Fibroblast of gingiva (primary cell): ENCODE measurements at regions not wholly inside any gene's neighbourhood (a gene's known extent, or its start where the extent isn't known, plus 50 kb on each side); places are given as distances from the start of the nearest gene placed in this dataset.
"Not testable (repeated sequence)": the region's sequence is repeated elsewhere in the genome, so short reads cannot be mapped to it uniquely, and the experiment has no call there.

ENCODE experiments used
- DNase-seq: peaks from one replicate; pipeline ENCODE4 v3.0.0-alpha.2; 2011; ENCODE audit warnings: low read depth

DNA sequence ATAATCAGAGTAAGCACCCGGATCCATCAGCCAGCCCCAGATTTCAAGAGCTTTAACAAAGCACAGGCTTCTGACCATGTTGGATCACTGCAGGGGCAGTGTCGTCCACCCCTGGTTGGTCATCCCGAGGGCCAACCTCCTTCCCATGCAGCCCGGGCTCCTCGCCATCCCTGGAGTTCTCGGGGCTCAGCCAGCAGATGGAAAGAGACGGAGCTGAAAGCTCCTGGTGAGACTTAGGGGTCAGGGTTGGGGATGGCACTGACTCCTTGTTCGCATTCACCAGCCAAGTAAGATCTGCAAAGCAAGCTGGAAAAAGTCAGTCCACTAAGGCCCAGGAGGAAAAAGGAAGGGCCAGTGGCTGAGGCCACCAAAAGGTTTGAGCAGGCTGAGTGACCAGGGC is 888.9 kb downstream of the BRD1 start:
- no peak for DNase-seq

DNA sequence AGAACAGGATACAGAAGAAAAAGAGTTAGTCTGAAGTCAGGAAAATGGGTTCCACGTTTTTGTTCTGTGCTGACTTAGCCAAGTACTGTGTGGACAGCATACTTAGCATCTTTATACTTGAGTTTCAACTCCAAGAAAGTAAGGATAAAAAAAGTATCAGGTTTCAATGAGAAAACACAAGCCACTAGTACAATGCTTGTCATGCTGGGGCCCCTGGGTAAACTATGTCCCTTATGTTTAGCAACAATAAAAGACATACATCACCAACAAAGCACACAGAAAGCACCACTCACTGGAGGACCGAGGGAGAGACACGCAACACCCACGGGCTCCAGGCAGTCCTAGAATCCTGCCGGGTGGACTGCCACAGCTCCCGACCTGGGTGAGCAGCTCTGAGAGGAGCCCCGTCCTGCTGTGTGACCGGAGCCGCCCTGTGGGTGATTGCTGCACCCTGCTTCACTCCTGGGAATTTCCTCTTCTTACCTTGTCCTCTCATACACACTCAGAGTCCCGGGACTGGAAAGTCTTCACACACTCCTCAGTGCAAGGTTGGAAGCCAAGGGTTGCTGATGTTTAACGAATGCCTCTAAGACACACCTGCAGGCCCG is 890.5 kb downstream of the BRD1 start:
- DNase-seq = no peak

DNA sequence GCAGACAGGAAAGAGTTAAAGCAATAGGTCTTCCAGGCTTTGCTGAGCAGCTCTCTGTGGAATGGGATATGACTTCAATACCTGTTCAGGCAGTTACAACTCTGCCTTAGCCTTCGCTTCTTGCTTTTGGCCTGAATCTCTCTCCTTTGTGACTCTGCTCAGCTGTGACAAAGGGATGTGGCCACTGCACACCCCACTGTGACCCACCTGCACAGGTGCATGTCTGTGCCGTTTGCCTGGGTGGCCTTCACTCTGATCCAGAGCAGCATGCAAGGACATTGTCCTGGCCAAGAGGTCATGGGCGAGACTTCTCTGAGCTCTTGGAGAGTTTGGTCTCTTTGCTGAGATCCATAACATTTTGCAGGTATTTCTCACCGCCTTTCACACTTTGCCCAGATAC is 891.3 kb downstream of the BRD1 start:
- DNase-seq = no peak

DNA sequence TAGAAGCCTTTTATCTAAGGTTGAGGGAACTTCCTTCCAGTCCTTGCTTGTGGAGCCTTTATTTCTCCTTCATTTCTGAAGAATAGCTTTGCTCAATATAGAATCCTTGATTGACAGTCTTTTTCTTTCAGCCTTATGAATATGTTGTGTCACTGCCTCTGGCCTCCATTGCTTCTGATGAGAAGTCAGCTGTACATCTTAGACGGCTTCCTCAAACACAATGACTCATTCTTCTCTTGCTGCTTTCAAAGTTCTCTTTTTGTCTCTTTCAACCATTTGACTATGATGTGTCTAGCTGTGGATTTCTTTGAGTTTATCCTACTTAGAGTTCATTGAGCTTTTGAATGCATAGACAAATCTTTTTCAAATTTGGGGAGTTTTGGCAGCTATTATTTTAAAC is 893.2 kb downstream of the BRD1 start:
- DNase-seq = no peak

DNA sequence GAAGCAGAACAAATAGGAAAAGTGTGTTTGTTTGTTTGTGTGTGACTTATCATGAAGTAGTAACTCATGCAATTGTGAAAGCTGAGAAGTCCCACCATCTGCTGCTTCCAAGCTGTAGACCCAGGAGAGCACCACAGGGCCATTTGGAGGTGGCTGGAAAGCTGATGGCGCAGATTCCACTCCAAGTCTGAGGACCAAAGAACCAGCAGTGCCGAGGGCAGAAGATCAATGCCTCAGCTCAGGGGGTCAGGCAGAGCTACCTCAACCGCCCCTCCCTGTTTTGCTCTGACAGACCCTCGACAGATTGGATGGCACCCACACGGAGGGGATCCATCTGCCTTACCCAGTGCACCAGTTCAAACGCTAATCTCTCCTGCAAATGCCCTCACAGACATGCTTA is 896.2 kb downstream of the BRD1 start:
- DNase-seq = no peak

DNA sequence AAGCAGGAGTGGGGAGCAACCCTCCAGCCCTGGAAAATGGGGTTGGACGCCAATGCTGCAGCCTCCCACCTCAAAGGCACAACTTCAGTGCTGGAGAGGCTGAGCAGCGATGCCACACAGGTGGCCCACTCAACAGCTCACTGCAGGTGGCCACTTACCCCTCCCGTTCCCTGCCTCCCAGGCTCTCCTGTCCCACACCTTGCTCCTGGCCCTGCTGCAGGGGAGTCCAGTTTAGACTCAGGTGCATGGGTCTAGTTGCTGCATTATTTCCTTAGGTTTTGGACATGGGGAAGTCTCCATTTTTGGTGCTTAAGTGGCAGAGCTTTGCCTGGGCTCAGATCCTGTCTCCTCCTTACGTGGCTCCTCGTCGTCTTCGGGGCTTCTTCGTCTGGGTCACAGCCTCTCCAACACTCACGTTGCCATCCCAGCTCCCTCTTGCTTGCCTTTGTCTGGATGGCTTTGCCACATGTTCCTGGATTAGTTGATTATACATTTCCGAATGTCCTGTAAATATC is 898.3 kb downstream of the BRD1 start:
- no peak for DNase-seq

DNA sequence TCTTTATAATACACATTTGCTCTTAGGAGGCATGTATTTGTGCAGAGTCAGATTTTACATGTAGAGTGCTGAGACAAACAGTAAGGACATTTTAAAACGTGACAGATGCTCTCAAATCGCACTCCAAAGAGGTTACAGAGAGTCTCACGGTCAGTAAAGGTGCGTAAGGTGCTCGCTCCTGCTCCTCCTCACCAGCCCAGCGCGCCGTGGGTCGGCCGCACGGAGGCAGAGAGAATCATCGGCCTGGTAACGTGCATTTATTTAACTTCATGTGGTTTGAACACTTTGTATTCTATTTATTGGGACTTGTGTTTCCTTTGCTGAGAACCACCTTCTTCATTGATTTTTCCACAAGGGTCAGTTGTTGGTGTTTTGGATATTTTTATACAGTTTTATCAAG is 900.1 kb downstream of the BRD1 start:
- no peak for DNase-seq

DNA sequence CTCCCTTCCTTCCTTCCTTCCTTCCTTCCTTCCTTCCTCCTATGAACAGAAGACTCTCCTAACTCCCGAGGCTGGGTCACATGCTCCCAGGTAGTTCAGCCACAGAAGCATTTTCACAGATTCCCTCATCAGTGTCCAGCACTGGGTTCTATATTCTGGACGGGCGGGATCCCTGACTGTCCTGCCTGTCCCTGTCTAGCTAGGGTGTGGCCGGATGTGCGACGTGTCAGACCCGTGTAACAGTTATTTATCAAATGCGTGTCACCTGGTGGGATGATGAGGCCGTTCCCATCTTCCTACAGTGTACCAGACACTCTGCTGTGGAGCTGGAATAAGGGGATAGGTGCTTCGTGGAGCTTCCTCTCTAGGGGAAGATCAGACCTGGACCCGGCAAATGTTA is 901.0 kb downstream of the BRD1 start:
- no peak for DNase-seq

DNA sequence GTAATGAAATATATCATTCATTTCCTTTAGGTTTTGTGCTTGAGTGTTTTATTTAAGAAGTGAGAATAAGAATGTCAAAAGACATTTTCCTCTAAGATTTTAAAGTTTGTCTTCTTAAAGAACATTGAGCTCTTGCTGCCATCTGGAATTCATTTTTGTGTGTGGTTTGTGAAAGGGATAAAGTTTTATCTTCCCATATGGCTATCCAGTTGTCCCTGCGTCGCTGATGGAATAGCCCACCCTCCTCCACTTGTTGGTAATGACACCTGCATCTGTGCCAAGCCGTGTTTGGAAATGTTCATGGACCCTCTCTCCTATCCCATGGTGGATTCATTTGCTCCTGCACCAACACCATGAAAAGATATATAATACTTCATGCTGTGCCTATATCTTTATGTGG is 901.5 kb downstream of the BRD1 start:
- DNase-seq = no peak

DNA sequence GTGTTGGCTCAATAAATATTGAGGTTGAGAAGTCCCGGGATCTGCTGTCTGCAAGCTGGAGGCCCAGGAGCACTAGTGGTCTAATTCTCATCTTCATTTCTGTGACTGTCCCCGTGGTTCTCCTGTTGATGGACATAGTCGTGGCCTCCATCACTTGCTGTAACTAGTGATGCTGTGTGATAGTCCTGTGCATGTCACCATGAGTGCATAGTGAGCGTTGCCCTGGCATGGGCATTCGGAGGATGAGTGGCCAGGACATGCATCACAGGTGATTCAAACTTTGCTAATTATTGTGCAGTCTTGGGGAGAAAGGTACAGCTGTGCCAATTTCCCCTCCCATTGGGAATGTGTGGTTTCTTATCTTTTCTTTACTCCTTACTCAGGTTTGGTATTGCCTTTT is 902.2 kb downstream of the BRD1 start:
- DNase-seq = no peak

DNA sequence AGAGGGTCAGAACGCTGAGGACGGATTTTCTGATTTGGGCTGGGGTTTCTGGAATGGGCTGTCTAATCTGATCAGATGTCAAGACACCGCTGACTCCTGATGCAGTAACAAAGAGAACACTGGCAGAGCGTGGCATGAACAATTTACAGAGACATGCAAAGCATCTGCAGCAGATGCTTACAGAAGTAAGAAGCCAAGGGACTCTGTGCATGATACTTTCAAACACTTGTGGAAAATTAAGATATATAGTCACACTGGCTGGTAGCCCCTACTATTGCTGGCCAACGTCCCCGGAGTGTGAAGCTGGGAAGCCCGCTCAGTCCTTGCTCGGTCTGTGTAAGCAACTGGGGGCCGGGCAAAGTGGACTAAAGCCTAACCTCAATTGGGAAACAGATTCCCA is 903.7 kb downstream of the BRD1 start:
- no peak for DNase-seq

DNA sequence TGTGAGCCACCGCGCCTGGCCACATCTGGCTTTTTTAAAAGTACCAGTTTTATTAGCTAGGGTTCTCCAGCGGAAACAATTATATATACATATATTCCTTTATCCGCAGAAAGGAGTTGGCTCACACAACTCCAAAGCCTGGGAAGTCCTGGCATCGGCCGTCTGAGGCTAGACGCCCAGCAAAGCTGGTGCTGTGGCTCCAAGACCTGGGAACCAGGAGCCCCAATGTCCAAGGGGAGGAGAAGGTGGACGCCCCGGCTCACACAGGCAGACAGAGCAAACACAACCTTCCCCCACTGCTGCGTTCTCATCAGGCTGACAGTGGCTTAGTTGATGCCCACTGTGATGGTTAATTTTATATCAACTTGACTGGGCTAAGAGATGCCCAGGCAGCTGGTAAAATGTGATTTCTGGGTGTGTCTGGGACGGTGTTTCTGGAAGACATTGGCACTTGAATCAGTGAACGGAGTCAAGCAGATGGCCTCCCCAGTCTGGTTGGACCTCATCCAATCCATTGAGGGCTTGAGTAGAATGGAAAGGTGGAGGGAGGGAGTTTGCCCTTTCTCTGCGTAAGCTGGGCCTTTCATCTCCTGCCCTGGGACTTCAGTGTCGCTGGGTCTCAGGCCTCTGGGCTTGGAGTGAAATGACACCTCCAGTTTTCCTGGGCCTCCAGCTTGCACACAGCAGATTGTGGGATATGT is 904.4 kb downstream of the BRD1 start:
- DNase-seq = no peak

DNA sequence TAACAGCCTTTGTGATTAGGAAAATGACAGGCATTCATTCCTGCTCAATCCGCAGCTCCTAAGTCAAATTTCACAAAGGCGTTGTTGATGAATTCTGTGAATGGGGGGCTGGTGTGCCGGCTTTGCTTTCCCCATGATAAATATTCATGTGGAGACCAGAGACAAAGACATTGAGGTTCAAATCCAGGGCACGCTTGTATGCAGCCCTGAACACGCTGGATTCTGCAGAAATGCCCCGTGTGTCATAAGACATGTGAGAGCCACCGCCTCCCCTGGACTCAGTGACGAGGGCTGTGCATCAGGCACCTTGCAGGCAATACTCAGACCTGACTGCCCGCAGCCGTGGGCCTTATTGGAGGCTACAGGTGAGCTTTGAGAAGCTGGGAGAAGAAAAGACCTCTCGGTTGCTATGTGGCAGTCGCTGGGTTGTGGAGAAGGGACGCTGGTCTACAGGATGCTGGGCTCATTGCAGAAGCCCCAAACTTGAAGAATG is 906.2 kb downstream of the BRD1 start:
- DNase-seq = no peak

DNA sequence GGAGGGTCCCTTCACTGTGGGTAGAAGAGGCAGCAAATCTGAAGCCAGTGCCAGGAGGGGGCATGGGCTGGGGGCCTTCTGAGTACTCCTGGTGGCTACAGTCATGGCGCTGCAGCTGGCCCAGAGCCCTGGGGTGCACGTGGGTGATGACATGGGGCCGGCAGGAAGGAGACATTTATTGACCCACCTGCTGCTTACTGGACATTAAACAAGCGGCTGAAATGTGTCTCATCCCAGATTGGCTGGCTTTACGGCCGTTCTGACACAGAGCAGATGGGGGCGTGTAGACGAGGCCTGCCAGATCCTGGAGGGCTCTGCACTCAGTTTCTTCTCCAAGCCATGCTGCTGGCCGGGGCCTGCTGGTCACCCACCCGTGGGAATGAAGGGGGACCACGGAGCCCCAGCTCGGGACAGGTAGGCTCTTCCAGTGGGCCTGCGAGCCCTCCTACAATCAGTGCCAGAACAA is 906.9 kb downstream of the BRD1 start:
- no peak for DNase-seq

DNA sequence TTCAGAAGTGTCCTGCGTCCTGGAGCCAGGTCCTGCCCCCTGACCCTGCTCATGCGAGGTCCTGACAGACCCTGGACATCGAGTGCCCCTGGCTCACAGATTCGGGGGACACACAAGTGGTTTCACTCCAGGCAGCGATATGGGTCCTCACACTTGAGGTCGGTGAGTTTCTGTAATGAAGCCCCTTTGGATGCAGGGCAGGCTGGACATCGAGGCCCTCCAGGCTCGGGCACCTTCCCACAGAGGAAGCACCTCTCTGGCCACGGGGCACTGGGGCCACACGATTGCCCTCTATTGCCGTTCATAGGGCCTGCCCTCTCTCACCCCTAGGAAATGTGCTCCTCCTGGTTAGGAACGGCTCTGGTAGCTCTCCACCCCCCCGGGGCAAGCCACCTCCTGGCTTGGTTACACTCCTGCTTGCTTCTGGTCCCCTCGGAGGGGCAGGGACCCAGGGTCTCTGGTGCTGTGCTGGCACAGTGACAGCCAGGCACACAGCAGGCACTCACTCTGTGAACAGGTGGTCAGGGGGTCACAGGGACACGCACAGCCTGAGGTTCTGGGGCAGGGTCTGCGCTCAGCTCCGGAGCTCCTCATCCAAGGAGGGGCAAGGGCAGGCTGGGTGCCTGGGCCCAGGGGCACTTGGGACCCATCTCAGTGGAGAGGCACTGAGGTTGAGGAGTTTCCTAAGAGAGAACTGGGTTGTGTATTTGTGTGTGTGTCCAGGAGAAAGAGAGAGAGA is 907.7 kb downstream of the BRD1 start:
- no peak for DNase-seq

DNA sequence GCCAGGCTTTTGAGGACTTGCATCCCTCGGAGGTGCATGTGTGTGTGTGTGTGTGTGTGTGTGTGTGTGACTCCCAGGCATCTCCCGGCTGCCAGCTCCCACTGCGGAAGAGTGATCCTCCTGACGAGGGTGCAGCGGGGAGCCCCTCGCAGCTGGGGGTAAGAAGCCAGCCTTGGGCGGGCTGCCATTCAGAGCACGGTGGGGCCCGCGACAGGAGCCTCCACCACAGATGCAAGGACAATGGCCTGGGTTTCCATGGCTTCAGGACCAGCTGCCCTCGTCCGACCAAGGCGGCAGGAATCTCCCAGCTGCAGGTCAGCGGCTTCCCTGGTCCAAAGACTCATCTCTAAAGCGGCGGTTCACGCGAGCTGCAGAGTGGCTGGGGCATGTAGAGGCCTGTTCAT is 908.5 kb downstream of the BRD1 start:
- no peak for DNase-seq

DNA sequence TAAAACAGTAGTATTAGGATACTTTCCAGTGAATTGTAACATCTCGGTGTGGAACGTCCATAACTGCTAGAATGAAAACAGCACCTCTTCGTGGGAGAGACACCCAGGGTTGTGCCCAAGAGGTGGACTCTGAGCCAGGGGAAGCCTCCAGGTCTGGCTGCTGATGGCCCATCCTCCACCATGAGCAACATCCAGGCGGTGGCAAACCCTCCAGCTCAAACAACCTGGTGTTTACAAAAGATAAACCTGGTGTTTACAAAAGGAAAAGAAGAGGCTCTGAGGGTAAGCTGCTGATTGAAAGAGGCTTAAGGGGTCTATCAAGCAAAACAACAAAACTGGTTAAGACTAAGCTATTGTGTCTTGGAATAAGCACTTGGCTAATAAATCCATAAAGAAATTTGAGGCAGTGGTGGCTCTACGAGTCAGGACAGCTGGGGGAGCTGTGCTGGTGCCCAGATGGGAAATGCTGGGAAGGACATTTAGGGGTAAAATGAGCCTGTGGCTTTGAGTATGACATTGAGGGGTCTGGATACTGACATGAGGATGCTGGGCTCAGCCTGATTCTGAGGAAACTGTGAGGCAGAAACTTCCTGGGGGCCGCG is 909.0 kb downstream of the BRD1 start:
- no peak for DNase-seq

DNA sequence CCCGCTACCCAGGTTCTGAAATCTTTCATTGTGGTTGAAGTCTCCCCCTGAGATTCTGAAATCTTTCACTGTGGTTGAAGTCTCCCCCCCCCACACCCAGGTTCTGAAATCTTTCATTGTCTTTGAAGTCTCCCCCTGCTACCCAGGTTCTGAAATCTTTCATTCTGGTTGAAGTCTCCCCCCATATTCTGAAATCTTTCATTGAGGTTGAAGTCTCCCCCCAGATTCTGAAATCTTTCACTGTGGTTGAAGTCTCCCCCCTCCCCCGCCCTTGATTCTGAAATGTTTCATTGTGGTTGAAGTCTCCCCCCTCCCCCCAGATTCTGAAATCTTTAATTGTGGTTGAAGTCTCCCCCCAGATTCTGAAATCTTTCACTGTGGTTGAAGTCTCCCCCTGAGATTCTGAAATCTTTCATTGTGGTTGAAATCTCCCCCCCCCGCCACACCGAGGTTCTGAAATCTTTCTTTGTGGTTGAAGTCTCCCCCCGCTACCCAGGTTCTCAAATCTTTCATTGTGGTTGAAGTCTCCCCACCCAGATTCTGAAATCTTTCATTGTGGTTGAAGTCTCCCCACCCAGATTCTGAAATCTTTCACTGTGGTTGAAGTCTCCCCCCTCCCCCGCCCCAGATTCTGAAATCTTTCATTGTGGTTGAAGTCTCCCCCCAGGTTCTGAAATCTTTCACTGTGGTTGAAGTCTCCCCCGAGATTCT is 915.2 kb downstream of the BRD1 start:
- not testable (repeated sequence) for DNase-seq

DNA sequence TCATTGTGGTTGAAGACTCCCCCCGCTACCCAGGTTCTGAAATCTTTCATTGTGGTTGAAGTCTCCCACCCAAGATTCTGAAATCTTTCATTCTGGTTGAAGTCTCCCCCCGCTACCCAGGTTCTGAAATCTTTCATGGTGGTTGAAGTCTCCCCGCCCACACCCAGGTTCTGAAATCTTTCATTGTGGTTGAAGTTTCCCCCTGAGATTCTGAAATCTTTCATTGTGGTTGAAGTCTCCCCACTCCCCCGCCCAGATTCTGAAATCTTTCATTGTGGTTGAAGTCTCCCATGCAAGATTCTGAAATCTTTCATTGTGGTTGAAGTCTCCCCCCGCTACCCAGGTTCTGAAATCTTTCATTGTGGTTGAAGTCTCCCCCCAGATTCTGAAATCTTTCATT is 916.0 kb downstream of the BRD1 start:
- DNase-seq = not testable (repeated sequence)

DNA sequence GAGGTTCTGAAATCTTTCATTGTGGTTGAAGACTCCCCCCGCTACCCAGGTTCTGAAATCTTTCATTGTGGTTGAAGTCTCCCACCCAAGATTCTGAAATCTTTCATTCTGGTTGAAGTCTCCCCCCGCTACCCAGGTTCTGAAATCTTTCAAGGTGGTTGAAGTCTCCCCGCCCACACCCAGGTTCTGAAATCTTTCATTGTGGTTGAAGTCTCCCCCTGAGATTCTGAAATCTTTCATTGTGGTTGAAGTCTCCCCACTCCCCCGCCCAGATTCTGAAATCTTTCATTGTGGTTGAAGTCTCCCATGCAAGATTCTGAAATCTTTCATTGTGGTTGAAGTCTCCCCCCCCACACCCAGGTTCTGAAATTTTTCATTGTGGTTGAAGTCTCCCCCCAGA is 916.6 kb downstream of the BRD1 start:
- DNase-seq = not testable (repeated sequence)

DNA sequence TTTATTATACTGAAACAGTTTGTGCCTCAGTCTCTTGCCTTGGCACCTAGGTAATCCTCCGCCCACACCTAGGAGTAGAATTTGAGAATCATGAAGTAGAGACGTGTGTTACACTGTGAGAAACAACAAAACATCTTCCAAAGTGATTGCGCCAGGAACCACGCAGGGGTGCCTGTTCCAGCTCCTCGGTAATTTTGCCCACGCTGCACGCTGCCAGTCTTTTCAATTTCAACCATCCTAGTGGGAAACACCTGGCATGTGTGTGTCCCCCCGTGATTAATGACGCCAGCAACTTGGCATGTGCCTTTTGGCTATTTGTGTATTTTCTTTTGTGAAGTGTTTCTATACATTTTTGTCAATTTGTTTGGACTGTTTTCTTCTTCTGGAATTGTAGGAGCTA is 919.1 kb downstream of the BRD1 start:
- no peak for DNase-seq

DNA sequence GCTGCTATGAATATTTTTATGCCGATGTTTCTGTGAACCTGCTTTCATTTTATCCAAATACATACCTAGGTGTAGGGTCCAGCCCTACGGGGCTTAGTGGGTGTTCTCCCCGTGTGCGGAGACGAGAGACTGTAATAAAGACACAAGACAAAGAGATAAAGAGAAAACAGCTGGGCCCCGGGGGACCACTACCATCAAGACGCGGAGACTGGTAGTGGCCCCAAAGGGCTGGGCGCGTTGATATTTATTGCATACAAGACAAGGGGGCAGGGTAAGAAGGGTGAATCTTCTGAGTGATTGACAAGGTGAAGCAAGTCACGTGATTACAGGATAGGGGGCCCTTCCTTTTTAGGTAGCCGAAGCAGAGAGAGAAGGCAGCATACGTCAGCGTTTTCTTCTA is 920.1 kb downstream of the BRD1 start:
- DNase-seq = no peak
